K562 (cell line): ENCODE measurements at regions not wholly inside any gene's neighbourhood (a gene's known extent, or its start where the extent isn't known, plus 50 kb on each side); places are given as distances from the start of the nearest gene placed in this dataset.

ENCODE experiments used
- ATAC-seq: fragments of 200-7000 bp; cut with Tn5 transposase; 3 replicates; pipeline ENCODE4 v1.9.1; 2020; ENCODE audit warnings: moderate library complexity
- BruUV-seq: library from RNA; stranded (reverse); fragments of 400-500 nt; replicated peaks from 2 replicates; lab custom pipeline; 2021; lab: Mats Ljungman, UMichigan
- CTCF ChIA-PET: fragments of 300-600 bp; formaldehyde crosslinking; extraction: SDS; loops from one replicate; lab custom pipeline; 2021; ENCODE audit warnings: low intra/inter-chr PET ratio; lab: Yijun Ruan, JAX
- POLR2A ChIA-PET: fragments of 300-600, 350-650 bp; sonication (Branson Sonifier 250); formaldehyde crosslinking; extraction: SDS; loops from one replicate; lab custom pipeline; 2021; ENCODE audit warnings: antibody characterized with exemption, inconsistent platforms; lab: Yijun Ruan, JAX
- DNase-seq, 4 experiments: peaks; one replicate each; pipeline versions ENCODE4 v3.0.0 to v3.0.0-alpha.2; 2011 to 2018; ENCODE audit warnings: low spot score in 3 of 4, mixed read lengths in 3 of 4; ENCODE audit errors: extremely low read depth in 1 of 4
- FAIRE-seq: peaks from 2 replicates; lab custom pipeline; 2011; peaks lifted over from hg19 to GRCh38; lab: Jason Lieb, UNC
- H2AFZ ChIP-seq: 2 replicates; pipeline ENCODE4 v1.6.0; 2011; ENCODE audit warnings: low read depth, low read length, control low read depth, inconsistent platforms
- H3K27ac ChIP-seq: fragments of 200-600 bp; 3 replicates; pipeline ENCODE4 v1.8.0; 2011; ENCODE audit warnings: low read depth, mild to moderate bottlenecking, control low read depth, inconsistent platforms, low read length, moderate library complexity, mixed read lengths; ENCODE audit errors: extremely low read depth
- H3K27me3 ChIP-seq, 2 experiments: fragments of 300-600 bp in 1 of 2; 2 replicates in 1 of 2; 3 replicates in 1 of 2; pipeline versions ENCODE4 v1.6.0 to v1.8.0; 2011; ENCODE audit warnings: inconsistent platforms in 2 of 2, low read length in 2 of 2, mild to moderate bottlenecking in 1 of 2, mixed read lengths in 1 of 2, moderate library complexity in 1 of 2; ENCODE audit not compliant: control insufficient read depth in 2 of 2, insufficient read depth in 2 of 2
- H3K36me3 ChIP-seq: fragments of 300-600 bp; 3 replicates; pipeline ENCODE4 v1.8.0; 2011; ENCODE audit warnings: mild to moderate bottlenecking, low read length, inconsistent platforms; ENCODE audit not compliant: control insufficient read depth, insufficient read depth
- H3K4me1 ChIP-seq, 2 experiments: fragments of 200-600 bp in 1 of 2; replicated peaks in 1 of 2; 2 replicates in 1 of 2; 3 replicates in 1 of 2; pipeline versions ENCODE4 v1.5.1 to v1.8.0; 2011; ENCODE audit warnings: inconsistent platforms in 2 of 2, low read length in 2 of 2, mild to moderate bottlenecking in 1 of 2, mixed read lengths in 1 of 2, moderate library complexity in 1 of 2; ENCODE audit not compliant: control insufficient read depth in 2 of 2, insufficient read depth in 2 of 2
- H3K4me2 ChIP-seq: 2 replicates; pipeline ENCODE4 v1.6.1; 2011; ENCODE audit warnings: low read length, control low read depth, inconsistent platforms, mixed read lengths; ENCODE audit not compliant: insufficient read depth
- H3K4me3 ChIP-seq: fragments of 200-600 bp; sonication (generic), shearing (Covaris generic); 2 replicates; pipeline ENCODE4 v1.5.1; 2016; ENCODE audit warnings: control low read depth, inconsistent platforms
- H3K79me2 ChIP-seq: fragments of 200-600 bp; 3 replicates; pipeline ENCODE4 v1.8.0; 2011; ENCODE audit warnings: low read length, inconsistent platforms; ENCODE audit not compliant: control insufficient read depth, insufficient read depth
- H3K9ac ChIP-seq, 2 experiments: 2 replicates each; pipeline versions ENCODE4 v1.6.0 to v1.6.1; 2011; ENCODE audit warnings: low read depth in 2 of 2, low read length in 2 of 2, control low read depth in 1 of 2, inconsistent platforms in 1 of 2, mild to moderate bottlenecking in 1 of 2, mixed read lengths in 1 of 2; ENCODE audit not compliant: insufficient read depth in 1 of 2
- H3K9me1 ChIP-seq: one replicate; pipeline ENCODE4 v1.6.0; 2011; ENCODE audit warnings: inconsistent platforms, mild to moderate bottlenecking, low read length, moderate library complexity; ENCODE audit not compliant: control insufficient read depth, insufficient read depth
- H3K9me3 ChIP-seq: replicated peaks from 2 replicates; pipeline ENCODE4 v1.5.1; 2011; ENCODE audit warnings: low read depth, low read length, inconsistent platforms; ENCODE audit not compliant: control insufficient read depth, insufficient read depth
- H4K20me1 ChIP-seq: replicated peaks from 2 replicates; pipeline ENCODE4 v1.6.1; 2011; ENCODE audit warnings: low read length, inconsistent platforms, mixed read lengths; ENCODE audit not compliant: control insufficient read depth, insufficient read depth
- BRCA1 ChIP-seq, 2 experiments: fragments of 450-650 bp in 1 of 2; sonication (generic) in 1 of 2; formaldehyde crosslinking in 1 of 2; IDR thresholded peaks; 2 replicates each; pipeline versions ENCODE4 v1.5.0 to v1.6.1; 2017 to 2020; ENCODE audit warnings: mild to moderate bottlenecking in 1 of 2, missing genetic modification reagents in 1 of 2
- HDAC8 ChIP-seq: fragments of 450-650 bp; IDR thresholded peaks from 2 replicates; pipeline ENCODE4 v1.6.1; 2016; ENCODE audit warnings: mild to moderate bottlenecking, missing genetic modification characterization, moderate library complexity, missing compliant biosample characterization
- HNRNPUL1 ChIP-seq: fragments of 200-400 bp; formaldehyde crosslinking; IDR thresholded peaks from 2 replicates; pipeline ENCODE4 v1.6.1; 2017; ENCODE audit warnings: low read length
- NBN ChIP-seq: fragments of 450-650 bp; IDR thresholded peaks from 2 replicates; pipeline ENCODE4 v1.6.1; 2016; ENCODE audit warnings: low read depth, mild to moderate bottlenecking
- NFIC ChIP-seq: fragments of 450-650 bp; IDR thresholded peaks from 2 replicates; pipeline ENCODE4 v1.6.1; 2017; ENCODE audit warnings: mild to moderate bottlenecking, inconsistent platforms
- POLR2AphosphoS5 ChIP-seq: IDR thresholded peaks from 2 replicates; pipeline ENCODE4 v1.6.1; 2011; ENCODE audit warnings: mild to moderate bottlenecking, low read depth, low read length, moderate library complexity; ENCODE audit not compliant: control insufficient read depth, insufficient read depth
- SAFB2 ChIP-seq: fragments of 200-400 bp; formaldehyde crosslinking; IDR thresholded peaks from 2 replicates; pipeline ENCODE4 v1.6.1; 2018; ENCODE audit warnings: borderline replicate concordance, low read length, low read depth, moderate library complexity; ENCODE audit not compliant: severe bottlenecking
- TBL1XR1 ChIP-seq, 2 experiments: IDR thresholded peaks; 2 replicates each; pipeline ENCODE4 v1.6.1; 2012; ENCODE audit warnings: improper control_type of control experiment in 2 of 2, low read length in 2 of 2, mild to moderate bottlenecking in 1 of 2
- TRIM24 ChIP-seq, 2 experiments: fragments of 450-650 bp; IDR thresholded peaks; 2 replicates each; pipeline ENCODE4 v1.6.1; 2016
- WGBS: fragments of 100-300 bp; shearing (Covaris generic); methylation state at CpG from one replicate; pipeline ENCODE4 v1.1.6; 2016; ENCODE audit warnings: low coverage, mixed read lengths; ENCODE audit not compliant: insufficient coverage; ENCODE audit errors: missing lambda C conversion rate; 5-methylcytosine and 5-hydroxymethylcytosine counted together
- in situ Hi-C: fragments of 300-500 bp; cut with MboI; formaldehyde crosslinking; loops from 4 replicates; pipeline ENCODE4 v1.15.0; 2018; ENCODE audit warnings: inconsistent platforms, mixed read lengths
- intact Hi-C: fragments of 100-400 bp; cut with micrococcal nuclease; formaldehyde crosslinking; loops from 2 replicates; pipeline ENCODE4 v1.14.2; 2022
- TF ChIP-seq, protein P1 (sequence below): fragments of 250-450 bp; sonication (Bioruptor Pico); IDR thresholded peaks from 2 replicates; pipeline ENCODE4 v1.9.0; 2021; ENCODE audit warnings: mild to moderate bottlenecking, inconsistent platforms
- TF ChIP-seq, protein P2 (sequence below): fragments of 450-650 bp; IDR thresholded peaks from 2 replicates; pipeline ENCODE4 v1.7.0; 2016; ENCODE audit warnings: borderline replicate concordance
- TF ChIP-seq, protein P3 (sequence below): fragments of 450-650 bp; IDR thresholded peaks from 2 replicates; pipeline ENCODE4 v1.6.1; 2016; ENCODE audit warnings: missing biosample characterization, missing genetic modification characterization

- TF ChIP-seq, protein P1, sequence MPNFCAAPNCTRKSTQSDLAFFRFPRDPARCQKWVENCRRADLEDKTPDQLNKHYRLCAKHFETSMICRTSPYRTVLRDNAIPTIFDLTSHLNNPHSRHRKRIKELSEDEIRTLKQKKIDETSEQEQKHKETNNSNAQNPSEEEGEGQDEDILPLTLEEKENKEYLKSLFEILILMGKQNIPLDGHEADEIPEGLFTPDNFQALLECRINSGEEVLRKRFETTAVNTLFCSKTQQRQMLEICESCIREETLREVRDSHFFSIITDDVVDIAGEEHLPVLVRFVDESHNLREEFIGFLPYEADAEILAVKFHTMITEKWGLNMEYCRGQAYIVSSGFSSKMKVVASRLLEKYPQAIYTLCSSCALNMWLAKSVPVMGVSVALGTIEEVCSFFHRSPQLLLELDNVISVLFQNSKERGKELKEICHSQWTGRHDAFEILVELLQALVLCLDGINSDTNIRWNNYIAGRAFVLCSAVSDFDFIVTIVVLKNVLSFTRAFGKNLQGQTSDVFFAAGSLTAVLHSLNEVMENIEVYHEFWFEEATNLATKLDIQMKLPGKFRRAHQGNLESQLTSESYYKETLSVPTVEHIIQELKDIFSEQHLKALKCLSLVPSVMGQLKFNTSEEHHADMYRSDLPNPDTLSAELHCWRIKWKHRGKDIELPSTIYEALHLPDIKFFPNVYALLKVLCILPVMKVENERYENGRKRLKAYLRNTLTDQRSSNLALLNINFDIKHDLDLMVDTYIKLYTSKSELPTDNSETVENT (CRISPR knock-in tag): no peak
- TF ChIP-seq HDAC8 (tag): no peak
- TF ChIP-seq BRCA1 (IDR thresholded peaks at IDR 0.05): no peak
- TF ChIP-seq BRCA1 (CRISPR knock-in tag; IDR thresholded peaks at IDR 0.05): no peak
- no peak for TF ChIP-seq TRIM24 (IDR thresholded peaks at IDR 0.05)
- no peak for TF ChIP-seq NBN
- TF ChIP-seq TBL1XR1 (IDR thresholded peaks at IDR 0.05; ENCODE audit: low read length in 2 of 2): no peak
These were observed 111.4 kb upstream of the DEPDC1 start (continued) for GRCh38 chr1:68608289-68608688.

DNA sequence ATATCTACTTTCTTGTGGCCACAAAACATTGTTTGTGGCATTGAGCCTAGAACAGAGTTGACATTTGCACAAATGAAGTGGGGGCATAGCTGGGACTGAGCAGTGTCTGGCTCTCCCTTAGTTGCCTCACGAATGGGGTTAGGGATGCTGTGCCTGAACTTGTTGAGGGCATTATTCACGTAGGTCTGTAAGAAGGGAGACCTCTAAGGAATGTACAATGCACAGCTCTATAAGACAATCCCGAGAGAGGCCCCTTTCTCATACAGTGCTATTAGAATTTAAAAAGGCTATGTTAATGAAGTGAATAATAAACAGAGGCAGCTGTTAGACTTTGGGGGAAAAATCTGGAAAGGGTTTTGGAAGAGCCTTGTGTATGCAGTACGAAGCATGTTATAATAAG lies 118.4 kb upstream of the DEPDC1 start:
- FAIRE-seq (no peak), ATAC-seq (no peak), DNase-seq (no peak)
- POLR2A ChIA-PET: interaction anchor here (0.6 kb wide), 1 partner anchor 21 kb away, joined by 3 read pairs; no protein-coding TSS in a partner anchor
- no peak overlapping the region for H3K9ac ChIP-seq
- 0% methylated on average over 4 of the region's 4 CpGs for WGBS
- in situ Hi-C loops: no loop called here
- no peak overlapping the region for H3K4me3 ChIP-seq
- no peaks in the 10 kb centered on the region for H3K36me3 ChIP-seq
- H3K4me1 ChIP-seq: no peaks in the 10 kb centered on the region
- intact Hi-C loops: no loop called here
- no peaks in the 10 kb centered on the region; the same call in 1 of the 2 replicates for H3K9me3 ChIP-seq
- H3K9me1 ChIP-seq: no peaks in the 10 kb centered on the region
- H3K79me2 ChIP-seq: no peaks in the 10 kb centered on the region
- H4K20me1 ChIP-seq: no peaks in the 10 kb centered on the region
- H3K27ac ChIP-seq: no peak overlapping the region
- BruUV-seq: no TSS peak
- no peak overlapping the region for H2AFZ ChIP-seq
- TF ChIP-seq HNRNPUL1 (no peak), NFIC (no peak), POLR2AphosphoS5 (no peak), SAFB2 (no peak)
- TF ChIP-seq, protein P2, sequence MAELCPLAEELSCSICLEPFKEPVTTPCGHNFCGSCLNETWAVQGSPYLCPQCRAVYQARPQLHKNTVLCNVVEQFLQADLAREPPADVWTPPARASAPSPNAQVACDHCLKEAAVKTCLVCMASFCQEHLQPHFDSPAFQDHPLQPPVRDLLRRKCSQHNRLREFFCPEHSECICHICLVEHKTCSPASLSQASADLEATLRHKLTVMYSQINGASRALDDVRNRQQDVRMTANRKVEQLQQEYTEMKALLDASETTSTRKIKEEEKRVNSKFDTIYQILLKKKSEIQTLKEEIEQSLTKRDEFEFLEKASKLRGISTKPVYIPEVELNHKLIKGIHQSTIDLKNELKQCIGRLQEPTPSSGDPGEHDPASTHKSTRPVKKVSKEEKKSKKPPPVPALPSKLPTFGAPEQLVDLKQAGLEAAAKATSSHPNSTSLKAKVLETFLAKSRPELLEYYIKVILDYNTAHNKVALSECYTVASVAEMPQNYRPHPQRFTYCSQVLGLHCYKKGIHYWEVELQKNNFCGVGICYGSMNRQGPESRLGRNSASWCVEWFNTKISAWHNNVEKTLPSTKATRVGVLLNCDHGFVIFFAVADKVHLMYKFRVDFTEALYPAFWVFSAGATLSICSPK: no peak
- TF ChIP-seq, protein P3, sequence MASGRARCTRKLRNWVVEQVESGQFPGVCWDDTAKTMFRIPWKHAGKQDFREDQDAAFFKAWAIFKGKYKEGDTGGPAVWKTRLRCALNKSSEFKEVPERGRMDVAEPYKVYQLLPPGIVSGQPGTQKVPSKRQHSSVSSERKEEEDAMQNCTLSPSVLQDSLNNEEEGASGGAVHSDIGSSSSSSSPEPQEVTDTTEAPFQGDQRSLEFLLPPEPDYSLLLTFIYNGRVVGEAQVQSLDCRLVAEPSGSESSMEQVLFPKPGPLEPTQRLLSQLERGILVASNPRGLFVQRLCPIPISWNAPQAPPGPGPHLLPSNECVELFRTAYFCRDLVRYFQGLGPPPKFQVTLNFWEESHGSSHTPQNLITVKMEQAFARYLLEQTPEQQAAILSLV (tag): no peak
- H3K4me2 ChIP-seq: no peak overlapping the region
- no peaks in the 10 kb centered on the region for H3K27me3 ChIP-seq
- CTCF ChIA-PET: no interaction called here
